ENCODE measurements at regions not wholly inside any gene's neighbourhood (a gene's known extent, or its start where the extent isn't known, plus 50 kb on each side); places are given as distances from the start of the nearest gene placed in this dataset.

- TF ChIP-seq FOXM1 (IDR thresholded peaks at IDR 0.05; ENCODE audit: borderline replicate concordance, low read depth) = no peak
- no peak for TF ChIP-seq EP300 (IDR thresholded peaks at IDR 0.05; ENCODE audit: borderline replicate concordance)
- TF ChIP-seq CREB1 (IDR thresholded peaks at IDR 0.05; ENCODE audit: low read depth) = no peak
- TF ChIP-seq TAF1 (IDR thresholded peaks at IDR 0.05; ENCODE audit: low read depth) = no peak
- TF ChIP-seq REST (IDR thresholded peaks at IDR 0.05; ENCODE audit: low read depth) = no peak
- no peak for TF ChIP-seq NFIC (IDR thresholded peaks at IDR 0.05)
- TF ChIP-seq MAX (IDR thresholded peaks at IDR 0.05) = no peak
- no peak for TF ChIP-seq TEAD4 (IDR thresholded peaks at IDR 0.05)
- no peak for TF ChIP-seq EGR1 (IDR thresholded peaks at IDR 0.05)
- TF ChIP-seq YY1 (IDR thresholded peaks at IDR 0.05; ENCODE audit: low read depth) = no peak
- no peak for TF ChIP-seq RAD21 (IDR thresholded peaks at IDR 0.05; ENCODE audit: low read depth)
- TF ChIP-seq USF1 (IDR thresholded peaks at IDR 0.05) = no peak
These were observed 54.8 kb downstream of the NOG start for GRCh38 chr17:56648321-56648720.

DNA sequence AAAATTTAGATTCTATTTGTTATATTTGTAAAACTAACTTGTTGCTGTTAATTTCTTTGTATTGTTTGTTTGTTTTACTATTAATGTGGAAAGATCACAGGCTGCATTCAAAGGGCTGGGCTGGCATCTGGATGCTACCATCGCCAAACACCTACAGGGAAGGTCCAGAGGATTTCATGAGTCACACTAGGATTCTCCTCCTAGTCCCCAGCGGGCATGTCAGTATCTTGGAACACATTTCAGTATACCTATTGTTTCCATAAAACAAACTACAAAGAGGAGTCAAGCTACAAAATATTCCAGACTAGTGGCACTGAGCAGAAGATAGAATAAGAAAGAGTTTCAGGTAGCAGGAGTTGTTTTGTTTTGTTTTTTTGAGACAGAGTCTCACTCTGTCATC, 55.3 kb downstream of the NOG start:
- no peak for TF ChIP-seq MAX (IDR thresholded peaks at IDR 0.05)
- TF ChIP-seq ZBTB7A (IDR thresholded peaks at IDR 0.05; ENCODE audit: low read depth) = no peak
- no peak for TF ChIP-seq TEAD4 (IDR thresholded peaks at IDR 0.05)
- no peak for TF ChIP-seq EP300 (IDR thresholded peaks at IDR 0.05; ENCODE audit: borderline replicate concordance)
- TF ChIP-seq CREB1 (IDR thresholded peaks at IDR 0.05; ENCODE audit: low read depth) = no peak
- TF ChIP-seq USF1 (IDR thresholded peaks at IDR 0.05) = no peak
- no peak for TF ChIP-seq FOXM1 (IDR thresholded peaks at IDR 0.05; ENCODE audit: borderline replicate concordance, low read depth)
- no peak for TF ChIP-seq YY1 (IDR thresholded peaks at IDR 0.05; ENCODE audit: low read depth)
- no peak for TF ChIP-seq EGR1 (IDR thresholded peaks at IDR 0.05)
- no peak for TF ChIP-seq REST (IDR thresholded peaks at IDR 0.05; ENCODE audit: low read depth)

DNA sequence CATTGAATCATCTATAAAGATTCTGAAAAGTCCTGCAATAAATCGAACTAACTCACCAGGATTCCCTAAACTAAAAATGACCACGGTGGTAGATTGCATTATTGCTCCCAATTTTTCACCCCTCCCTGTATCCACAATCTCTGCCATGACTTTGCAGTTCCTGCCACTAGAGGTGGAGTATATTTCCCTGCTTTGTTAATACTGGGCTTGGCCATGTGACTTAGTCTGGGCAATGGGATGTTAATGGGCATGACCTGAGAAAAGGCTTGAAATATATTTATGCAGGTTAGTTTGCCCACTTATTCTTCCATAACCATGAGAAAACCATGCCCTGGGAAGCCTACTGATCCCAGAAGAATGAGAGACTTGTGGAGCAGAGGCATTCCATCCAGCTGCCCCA, 59.1 kb downstream of the NOG start:
- no peak for TF ChIP-seq RAD21 (IDR thresholded peaks at IDR 0.05; ENCODE audit: low read depth)
- TF ChIP-seq REST (IDR thresholded peaks at IDR 0.05; ENCODE audit: low read depth) = no peak
- TF ChIP-seq ZBTB7A (IDR thresholded peaks at IDR 0.05; ENCODE audit: low read depth) = no peak
- no peak for TF ChIP-seq TCF12 (IDR thresholded peaks at IDR 0.05; ENCODE audit: low read depth)
- no peak for TF ChIP-seq EGR1 (IDR thresholded peaks at IDR 0.05)
- no peak for TF ChIP-seq CREB1 (IDR thresholded peaks at IDR 0.05; ENCODE audit: low read depth)
- no peak for TF ChIP-seq USF1 (IDR thresholded peaks at IDR 0.05)
- TF ChIP-seq TAF1 (IDR thresholded peaks at IDR 0.05; ENCODE audit: low read depth) = no peak
- no peak for TF ChIP-seq EP300 (IDR thresholded peaks at IDR 0.05; ENCODE audit: borderline replicate concordance)
- no peak for TF ChIP-seq NFIC (IDR thresholded peaks at IDR 0.05)
- TF ChIP-seq TEAD4 (IDR thresholded peaks at IDR 0.05) = no peak
- TF ChIP-seq CEBPB (IDR thresholded peaks at IDR 0.05) = no peak
- TF ChIP-seq YY1 (IDR thresholded peaks at IDR 0.05; ENCODE audit: low read depth) = no peak
- no peak for TF ChIP-seq FOXM1 (IDR thresholded peaks at IDR 0.05; ENCODE audit: borderline replicate concordance, low read depth)
- no peak for TF ChIP-seq MAX (IDR thresholded peaks at IDR 0.05)

DNA sequence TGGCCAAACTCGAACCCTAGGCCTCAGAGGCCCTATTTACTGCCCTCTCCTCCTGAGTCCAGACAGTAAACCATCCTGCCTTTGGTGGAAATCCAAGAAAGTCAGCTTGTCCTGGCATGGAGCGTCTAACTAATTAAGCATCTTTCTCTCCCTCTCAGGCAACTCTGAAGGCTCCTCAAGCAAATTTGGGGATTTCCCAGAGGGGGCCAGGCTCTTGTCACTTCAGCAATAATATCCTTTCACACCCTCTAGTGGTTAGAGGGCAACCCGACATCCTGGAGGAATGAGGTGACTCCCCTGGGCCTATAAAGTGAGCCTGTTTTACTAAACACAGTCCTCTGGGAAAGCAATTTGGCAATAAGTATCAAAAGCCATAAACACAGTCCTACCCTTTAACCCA, 60.4 kb downstream of the NOG start:
- TF ChIP-seq YY1 (IDR thresholded peaks at IDR 0.05; ENCODE audit: low read depth) = no peak
- no peak for TF ChIP-seq TAF1 (IDR thresholded peaks at IDR 0.05; ENCODE audit: low read depth)
- peak; percentile 46 for TF ChIP-seq RAD21 (IDR thresholded peaks at IDR 0.05; ENCODE audit: low read depth)
